GM12878 (cell line): ENCODE measurements at regions not wholly inside any gene's neighbourhood (a gene's known extent, or its start where the extent isn't known, plus 50 kb on each side); places are given as distances from the start of the nearest gene placed in this dataset.

ENCODE experiments used
- ATAC-seq: fragments of 200-7000 bp; cut with Tn5 transposase; 3 replicates; pipeline ENCODE4 v1.9.1; 2020; ENCODE audit warnings: mild to moderate bottlenecking, moderate library complexity
- BruUV-seq: library from RNA; stranded (reverse); fragments of 400-500 nt; replicated peaks from 2 replicates; lab custom pipeline; 2021; lab: Mats Ljungman, UMichigan
- CTCF ChIA-PET: fragments of 300-600 bp; sonication (Branson Sonifier 250); formaldehyde crosslinking; extraction: SDS; loops from one replicate; lab custom pipeline; 2021; ENCODE audit warnings: inconsistent platforms; lab: Yijun Ruan, JAX
- POLR2A ChIA-PET: fragments of 350-600 bp; formaldehyde crosslinking; extraction: SDS; loops from one replicate; lab custom pipeline; 2021; ENCODE audit warnings: inconsistent platforms; lab: Charles Lee
- RAD21 ChIA-PET: fragments of 300-600 bp; sonication (Branson Sonifier 250); formaldehyde crosslinking; loops from one replicate; lab custom pipeline; 2023; ENCODE audit warnings: antibody characterized with exemption; ENCODE audit not compliant: unreplicated experiment; lab: Charles Lee
- SMC1A ChIA-PET: fragments of 300-600 bp; sonication (Branson Sonifier 250); formaldehyde crosslinking; loops from one replicate; lab custom pipeline; 2023; ENCODE audit not compliant: unreplicated experiment, uncharacterized antibody; lab: Charles Lee
- DNase-seq: peaks from one replicate; pipeline ENCODE4 v3.0.0-alpha.2; 2011; ENCODE audit warnings: low read depth, low spot score
- FAIRE-seq: peaks from 3 replicates; lab custom pipeline; 2011; peaks lifted over from hg19 to GRCh38; lab: Jason Lieb, UNC
- H2AFZ ChIP-seq: 2 replicates; pipeline ENCODE4 v1.6.0; 2011; ENCODE audit warnings: low read depth, low read length, control low read depth; ENCODE audit not compliant: control insufficient read depth
- H3K27ac ChIP-seq: 2 replicates; pipeline ENCODE4 v1.5.1; 2011; ENCODE audit warnings: control low read depth; ENCODE audit not compliant: control insufficient read depth, insufficient read depth
- H3K27me3 ChIP-seq, 2 experiments: replicated peaks in 1 of 2; 2 replicates each; pipeline versions ENCODE4 v1.6.0 to v1.6.1; 2011; ENCODE audit warnings: low read length in 1 of 2; ENCODE audit not compliant: control insufficient read depth in 2 of 2, insufficient read depth in 2 of 2
- H3K36me3 ChIP-seq, 2 experiments: 2 replicates each; pipeline ENCODE4 v1.5.1; 2011; ENCODE audit warnings: low read length in 1 of 2; ENCODE audit not compliant: control insufficient read depth in 2 of 2, insufficient read depth in 2 of 2
- H3K4me1 ChIP-seq: 2 replicates; pipeline ENCODE4 v1.6.1; 2011; ENCODE audit warnings: mild to moderate bottlenecking, low read length, moderate library complexity, mixed read lengths; ENCODE audit not compliant: control insufficient read depth, insufficient read depth
- H3K4me2 ChIP-seq: 2 replicates; pipeline ENCODE4 v1.6.0; 2011; ENCODE audit warnings: control low read depth; ENCODE audit not compliant: control insufficient read depth, insufficient read depth
- H3K4me3 ChIP-seq: fragments of 200-600 bp; sonication (generic); 2 replicates; pipeline ENCODE4 v1.5.1; 2016
- H3K79me2 ChIP-seq: 2 replicates; pipeline ENCODE4 v1.6.0; 2011; ENCODE audit warnings: low read length; ENCODE audit not compliant: control insufficient read depth, insufficient read depth
- H3K9ac ChIP-seq: 2 replicates; pipeline ENCODE4 v1.8.0; 2011; ENCODE audit warnings: low read length, control low read depth, mixed read lengths; ENCODE audit not compliant: control insufficient read depth, insufficient read depth
- H3K9me3 ChIP-seq: replicated peaks from 3 replicates; pipeline ENCODE4 v1.5.1; 2011; ENCODE audit warnings: mild to moderate bottlenecking, low read length; ENCODE audit not compliant: control insufficient read depth, insufficient read depth
- H4K20me1 ChIP-seq: 2 replicates; pipeline ENCODE4 v1.6.0; 2011; ENCODE audit not compliant: control insufficient read depth, insufficient read depth
- BCL11A ChIP-seq: IDR thresholded peaks from 2 replicates; pipeline ENCODE4 v1.6.1; 2011; ENCODE audit warnings: low read depth, low read length
- CHD4 ChIP-seq: fragments of 200-600 bp; sonication (generic); IDR thresholded peaks from 2 replicates; pipeline ENCODE4 v1.6.1; 2016; ENCODE audit warnings: mild to moderate bottlenecking
- ETV6 ChIP-seq, 2 experiments: fragments of 450-650 bp in 1 of 2; IDR thresholded peaks in 1 of 2; conservative IDR thresholded peaks in 1 of 2; 2 replicates each; pipeline ENCODE4 v1.6.1; 2014; ENCODE audit warnings: antibody characterized with exemption in 1 of 2, borderline replicate concordance in 1 of 2, low read depth in 1 of 2, mild to moderate bottlenecking in 1 of 2, moderate library complexity in 1 of 2
- FOS ChIP-seq: IDR thresholded peaks from 3 replicates; pipeline ENCODE4 v1.6.1; 2011; ENCODE audit warnings: borderline replicate concordance; ENCODE audit not compliant: insufficient read length; ENCODE audit errors: extremely low read depth
- GATAD2B ChIP-seq: fragments of 450-650 bp; conservative IDR thresholded peaks from 2 replicates; pipeline ENCODE4 v1.6.1; 2017; ENCODE audit warnings: low read depth, mild to moderate bottlenecking, moderate library complexity
- HCFC1 ChIP-seq: fragments of 150-350 bp; IDR thresholded peaks from 2 replicates; pipeline ENCODE4 v1.6.1; 2014; ENCODE audit warnings: low read length
- MTA2 ChIP-seq: fragments of 450-650 bp; IDR thresholded peaks from 2 replicates; pipeline ENCODE4 v1.6.1; 2016; ENCODE audit warnings: low read depth, mild to moderate bottlenecking, moderate library complexity
- NFIC ChIP-seq: IDR thresholded peaks from 2 replicates; pipeline ENCODE4 v1.6.1; 2012; ENCODE audit warnings: low read depth, mild to moderate bottlenecking, inconsistent platforms, low read length, moderate library complexity
- NR2C1 ChIP-seq: fragments of 450-650 bp; IDR thresholded peaks from 2 replicates; pipeline ENCODE4 v1.6.1; 2017; ENCODE audit warnings: antibody characterized with exemption, mild to moderate bottlenecking, moderate library complexity
- POLR2A ChIP-seq: IDR thresholded peaks from 2 replicates; pipeline ENCODE4 v1.6.1; 2011; ENCODE audit warnings: low read depth, mild to moderate bottlenecking, low read length
- SIX5 ChIP-seq: IDR thresholded peaks from 2 replicates; pipeline ENCODE4 v1.6.1; 2011; ENCODE audit warnings: mild to moderate bottlenecking, low read depth, low read length, moderate library complexity; ENCODE audit not compliant: severe bottlenecking
- SMARCA5 ChIP-seq: fragments of 450-650 bp; IDR thresholded peaks from 2 replicates; pipeline ENCODE4 v1.6.1; 2017; ENCODE audit warnings: mild to moderate bottlenecking
- SREBF1 ChIP-seq: IDR thresholded peaks from 2 replicates; pipeline ENCODE4 v1.6.1; 2012; ENCODE audit warnings: mild to moderate bottlenecking, low read length
- WGBS: methylation state at CpG from one replicate; pipeline ENCODE4 v1.1.6; 2016; ENCODE audit warnings: low lambda C conversion rate; ENCODE audit not compliant: insufficient replicate concordance, insufficient coverage; ENCODE audit errors: missing lambda C conversion rate; 5-methylcytosine and 5-hydroxymethylcytosine counted together
- in situ Hi-C: fragments of 300-500 bp; cut with MboI; formaldehyde crosslinking; loops from 9 replicates; pipeline ENCODE4 v1.14.3; 2018; ENCODE audit warnings: mixed read lengths
- intact Hi-C: fragments of 100-400 bp; cut with micrococcal nuclease; formaldehyde crosslinking; loops from one replicate; pipeline ENCODE4 v1.14.2; 2022; ENCODE audit not compliant: unreplicated experiment
- TF ChIP-seq, protein P1 (sequence below): fragments of 450-650 bp; IDR thresholded peaks from 2 replicates; pipeline ENCODE4 v1.6.1; 2016; ENCODE audit warnings: mild to moderate bottlenecking

- FAIRE-seq (no peak), DNase-seq (no peak), ATAC-seq (no peak)
- SMC1A ChIA-PET = interaction anchor here (1.4 kb wide), 1 partner anchor 14 kb away, joined by 3 read pairs; no protein-coding TSS in a partner anchor
- no peaks in the 10 kb centered on the region for H3K9me3 ChIP-seq
- CTCF ChIA-PET = no interaction called here
- H3K4me2 ChIP-seq = no peak overlapping the region
- H3K27me3 ChIP-seq = no peaks in the 10 kb centered on the region
- in situ Hi-C loops (no loop called here), intact Hi-C loops (no loop called here)
- no peak overlapping the region for H3K27ac ChIP-seq
- POLR2A ChIA-PET = no interaction called here
- no peak overlapping the region for H3K4me3 ChIP-seq
- no peak overlapping the region for H3K9ac ChIP-seq
- no peak for TF ChIP-seq GATAD2B
- no peak for TF ChIP-seq SREBF1
- TF ChIP-seq POLR2A = no peak
- no peak for TF ChIP-seq FOS
- TF ChIP-seq MTA2 = no peak
- no peak for TF ChIP-seq BCL11A
- no peak for TF ChIP-seq SMARCA5
- no peak for TF ChIP-seq SIX5
- no peak for TF ChIP-seq NR2C1
- no peak for TF ChIP-seq HCFC1
- WGBS = 41% methylated on average over 9 of the region's 9 CpGs
- no peaks in the 10 kb centered on the region for H3K36me3 ChIP-seq
- no TSS peak for BruUV-seq
- H4K20me1 ChIP-seq = no peaks in the 10 kb centered on the region
- no peaks in the 10 kb centered on the region for H3K79me2 ChIP-seq
- RAD21 ChIA-PET = no interaction called here
- H3K4me1 ChIP-seq = no peaks in the 10 kb centered on the region
- H2AFZ ChIP-seq = no peak overlapping the region
These were observed 88.2 kb downstream of the GABPA start for GRCh38 chr21:25822981-25823380.

GRCh38 chr21:25826652-25827051 lies 91.9 kb downstream of the GABPA start:
- no peaks in the 10 kb centered on the region for H3K27me3 ChIP-seq
- ChIA-PET SMC1A (no interaction called here), RAD21 (interaction anchor here (0.6 kb wide), 1 partner anchor 682 kb away, joined by 3 read pairs; no protein-coding TSS in a partner anchor), CTCF (interaction anchor here (0.6 kb wide), 1 partner anchor 24 kb away, joined by 4 read pairs; no protein-coding TSS in a partner anchor), POLR2A (no interaction called here)
- H3K4me3 ChIP-seq = no peak overlapping the region
- no peaks in the 10 kb centered on the region for H3K9me3 ChIP-seq
- BruUV-seq = no TSS peak
- WGBS = 20% methylated on average over 1 of the region's 1 CpG
- TF ChIP-seq ETV6 (conservative IDR thresholded peaks at IDR 0.05 in 1 of 2, IDR thresholded peaks at IDR 0.05 in 1 of 2; ENCODE audit: borderline replicate concordance in 1 of 2, low read depth in 1 of 2) (no peak), CHD4 (no peak), NFIC (no peak)
- TF ChIP-seq, protein P1, sequence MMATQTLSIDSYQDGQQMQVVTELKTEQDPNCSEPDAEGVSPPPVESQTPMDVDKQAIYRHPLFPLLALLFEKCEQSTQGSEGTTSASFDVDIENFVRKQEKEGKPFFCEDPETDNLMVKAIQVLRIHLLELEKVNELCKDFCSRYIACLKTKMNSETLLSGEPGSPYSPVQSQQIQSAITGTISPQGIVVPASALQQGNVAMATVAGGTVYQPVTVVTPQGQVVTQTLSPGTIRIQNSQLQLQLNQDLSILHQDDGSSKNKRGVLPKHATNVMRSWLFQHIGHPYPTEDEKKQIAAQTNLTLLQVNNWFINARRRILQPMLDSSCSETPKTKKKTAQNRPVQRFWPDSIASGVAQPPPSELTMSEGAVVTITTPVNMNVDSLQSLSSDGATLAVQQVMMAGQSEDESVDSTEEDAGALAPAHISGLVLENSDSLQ = no peak
- H4K20me1 ChIP-seq = no peaks in the 10 kb centered on the region
- ATAC-seq (no peak), FAIRE-seq (no peak), DNase-seq (no peak)
- no peak overlapping the region for H3K9ac ChIP-seq
- no peaks in the 10 kb centered on the region for H3K4me1 ChIP-seq
- no peaks in the 10 kb centered on the region for H3K79me2 ChIP-seq
- in situ Hi-C loops (no loop called here), intact Hi-C loops (no loop called here)
- H3K4me2 ChIP-seq = no peak overlapping the region
- no peak overlapping the region for H3K27ac ChIP-seq
- H2AFZ ChIP-seq = no peak overlapping the region
- H3K36me3 ChIP-seq = no peaks in the 10 kb centered on the region
